ENCODE measurements at regions not wholly inside any gene's neighbourhood (a gene's known extent, or its start where the extent isn't known, plus 50 kb on each side); places are given as distances from the start of the nearest gene placed in this dataset.

GRCh38 chr9:94472806-94473360, 82.0 kb upstream of the PCAT7 start:
- 100% methylated on average over 2 of the region's 4 CpGs for WGBS (ENCODE audit: insufficient coverage)
- H3K27me3 Mint-ChIP-seq (ENCODE audit: low read depth in 3 of 3), result peaks cover 5 to 16% (median 7%) of the 10 kb centered on the region in 3 donors
- Histone ChIP-seq H3K27me3 (ENCODE audit: control insufficient read depth in 2 of 2, insufficient read depth in 2 of 2, low read length in 2 of 2) (no peaks in the 10 kb centered on the region), H3K36me3 (replicated peaks in 1 of 2; ENCODE audit: control insufficient read depth in 1 of 2, insufficient read depth in 2 of 2, low read length in 2 of 2) (no peaks in the 10 kb centered on the region), H4K20me1 (ENCODE audit: insufficient read depth, low read length) (no peaks in the 10 kb centered on the region), H3K9ac (ENCODE audit: insufficient read depth, low read length, poor library complexity, severe bottlenecking) (no peak overlapping the region), H3K9me3 (replicated peaks in 1 of 2; ENCODE audit: control insufficient read depth in 1 of 2, insufficient read depth in 1 of 2, low read length in 2 of 2) (peaks cover 21% of the 10 kb centered on the region in 2 donors), H2AFZ (ENCODE audit: insufficient read depth, low read depth, low read length, poor library complexity, severe bottlenecking) (no peak overlapping the region), H3K27ac (ENCODE audit: low read depth in 1 of 2, low read length in 2 of 2) (no peak overlapping the region), H3K4me3 (replicated peaks in 1 of 3; ENCODE audit: low read depth in 2 of 3, low read length in 3 of 3) (no peak overlapping the region), H3K4me2 (replicated peaks; ENCODE audit: extremely low read depth, low read length, poor library complexity, severe bottlenecking) (no peak overlapping the region), H3K79me2 (ENCODE audit: insufficient read depth, low read length) (no peaks in the 10 kb centered on the region), H3K4me1 (ENCODE audit: control insufficient read depth in 1 of 2, insufficient read depth in 2 of 2, low read length in 2 of 2) (no peaks in the 10 kb centered on the region)
- no peaks in the 10 kb centered on the region for H3K4me1 Mint-ChIP-seq
- no peak overlapping the region for H3K27ac Mint-ChIP-seq
- TF ChIP-seq, protein P1, sequence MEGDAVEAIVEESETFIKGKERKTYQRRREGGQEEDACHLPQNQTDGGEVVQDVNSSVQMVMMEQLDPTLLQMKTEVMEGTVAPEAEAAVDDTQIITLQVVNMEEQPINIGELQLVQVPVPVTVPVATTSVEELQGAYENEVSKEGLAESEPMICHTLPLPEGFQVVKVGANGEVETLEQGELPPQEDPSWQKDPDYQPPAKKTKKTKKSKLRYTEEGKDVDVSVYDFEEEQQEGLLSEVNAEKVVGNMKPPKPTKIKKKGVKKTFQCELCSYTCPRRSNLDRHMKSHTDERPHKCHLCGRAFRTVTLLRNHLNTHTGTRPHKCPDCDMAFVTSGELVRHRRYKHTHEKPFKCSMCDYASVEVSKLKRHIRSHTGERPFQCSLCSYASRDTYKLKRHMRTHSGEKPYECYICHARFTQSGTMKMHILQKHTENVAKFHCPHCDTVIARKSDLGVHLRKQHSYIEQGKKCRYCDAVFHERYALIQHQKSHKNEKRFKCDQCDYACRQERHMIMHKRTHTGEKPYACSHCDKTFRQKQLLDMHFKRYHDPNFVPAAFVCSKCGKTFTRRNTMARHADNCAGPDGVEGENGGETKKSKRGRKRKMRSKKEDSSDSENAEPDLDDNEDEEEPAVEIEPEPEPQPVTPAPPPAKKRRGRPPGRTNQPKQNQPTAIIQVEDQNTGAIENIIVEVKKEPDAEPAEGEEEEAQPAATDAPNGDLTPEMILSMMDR (IDR thresholded peaks at IDR 0.05), result no peak
- H3K9me3 Mint-ChIP-seq, result peaks cover 22 to 50% (median 32%) of the 10 kb centered on the region in 7 donors
- H3K36me3 Mint-ChIP-seq, result peaks cover 0 to 3% of the 10 kb centered on the region in 2 donors
- H3K4me3 Mint-ChIP-seq, result no peak overlapping the region
- intact Hi-C loops (cut with micrococcal nuclease), result no loop called here
- no peak for DNase-seq

- Histone ChIP-seq H2AFZ (ENCODE audit: insufficient read depth, low read depth, low read length, poor library complexity, severe bottlenecking) (no peak overlapping the region), H3K4me1 (ENCODE audit: control insufficient read depth in 1 of 2, insufficient read depth in 2 of 2, low read length in 2 of 2) (no peaks in the 10 kb centered on the region), H4K20me1 (ENCODE audit: insufficient read depth, low read length) (no peaks in the 10 kb centered on the region), H3K27ac (ENCODE audit: low read depth in 1 of 2, low read length in 2 of 2) (no peak overlapping the region), H3K27me3 (ENCODE audit: control insufficient read depth in 2 of 2, insufficient read depth in 2 of 2, low read length in 2 of 2) (no peaks in the 10 kb centered on the region), H3K9me3 (replicated peaks in 1 of 2; ENCODE audit: control insufficient read depth in 1 of 2, insufficient read depth in 1 of 2, low read length in 2 of 2) (no peaks in the 10 kb centered on the region), H3K4me2 (replicated peaks; ENCODE audit: extremely low read depth, low read length, poor library complexity, severe bottlenecking) (no peak overlapping the region), H3K79me2 (ENCODE audit: insufficient read depth, low read length) (no peaks in the 10 kb centered on the region), H3K4me3 (replicated peaks in 1 of 3; ENCODE audit: low read depth in 2 of 3, low read length in 3 of 3) (no peak overlapping the region), H3K36me3 (replicated peaks in 1 of 2; ENCODE audit: control insufficient read depth in 1 of 2, insufficient read depth in 2 of 2, low read length in 2 of 2) (no peaks in the 10 kb centered on the region), H3K9ac (ENCODE audit: insufficient read depth, low read length, poor library complexity, severe bottlenecking) (no peak overlapping the region)
- no peak for DNase-seq
- H3K27ac Mint-ChIP-seq, result no peak overlapping the region
- no peak overlapping the region for H3K4me3 Mint-ChIP-seq
- 96% methylated on average over 21 of the region's 29 CpGs for WGBS (ENCODE audit: insufficient coverage)
- TF ChIP-seq, protein P1 (IDR thresholded peaks at IDR 0.05), result no peak
- H3K9me3 Mint-ChIP-seq, result peaks cover 2 to 9% (median 6%) of the 10 kb centered on the region in 7 donors
- intact Hi-C loops (cut with micrococcal nuclease), result no loop called here
- H3K4me1 Mint-ChIP-seq, result no peaks in the 10 kb centered on the region
- no peaks in the 10 kb centered on the region for H3K36me3 Mint-ChIP-seq
- H3K27me3 Mint-ChIP-seq (ENCODE audit: low read depth in 3 of 3), result peaks cover 6 to 17% (median 7%) of the 10 kb centered on the region in 3 donors
Measured at GRCh38 chr9:94478755-94479730, 75.8 kb upstream of the PCAT7 start.
